T47D (cell line): ENCODE measurements at regions not wholly inside any gene's neighbourhood (a gene's known extent, or its start where the extent isn't known, plus 50 kb on each side); places are given as distances from the start of the nearest gene placed in this dataset.

Source experiments
- DNase-seq, 2 experiments: peaks; one replicate each; pipeline versions ENCODE4 v3.0.0 to v3.0.0-alpha.2; 2011 to 2012; ENCODE audit warnings: low read depth in 1 of 2, low spot score in 1 of 2
- JUND ChIP-seq: IDR thresholded peaks from 2 replicates; pipeline ENCODE4 v1.6.1; 2012; ENCODE audit warnings: low read depth
- in situ Hi-C: cut with HindIII; loops from 2 replicates; pipeline ENCODE4 v1.10.0; 2016; ENCODE audit warnings: low sequenced_read_pairs, low pct_unique_long_range_greater_than_20kb

GRCh38 chr10:35890676-35891495, 248.8 kb upstream of the FZD8 start:
- no peak for TF ChIP-seq JUND
- in situ Hi-C loops: no loop called here

GRCh38 chr10:35889971-35890675, 248.0 kb upstream of the FZD8 start:
- in situ Hi-C loops: no loop called here
- TF ChIP-seq JUND: no peak
- no peak for DNase-seq

More at GRCh38 chr10:35890676-35891495, 248.8 kb upstream of the FZD8 start:
- no peak for DNase-seq

DNA sequence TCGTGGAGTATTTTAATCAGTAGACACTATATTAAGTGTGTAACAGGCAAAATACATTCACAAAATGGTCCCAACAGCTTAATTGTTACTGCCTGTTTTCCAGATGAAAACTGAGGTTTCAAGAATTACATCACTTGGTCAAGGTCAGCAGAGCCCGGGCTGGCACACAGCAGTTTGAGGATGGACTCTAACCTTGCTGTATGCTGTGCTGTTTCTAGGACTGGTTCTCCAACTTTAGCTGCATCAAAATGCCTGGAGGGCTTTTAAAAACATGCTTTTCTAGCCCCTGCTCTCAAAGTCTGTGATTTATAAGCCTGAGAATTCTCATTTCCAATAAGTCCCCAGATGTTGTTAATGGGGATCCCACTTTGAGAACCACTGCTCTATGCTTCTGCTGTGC, 247.1 kb upstream of the FZD8 start:
- peak in 1 of 2 experiments; percentile 13 for DNase-seq
- in situ Hi-C loops: no loop called here
- TF ChIP-seq JUND: no peak

DNA sequence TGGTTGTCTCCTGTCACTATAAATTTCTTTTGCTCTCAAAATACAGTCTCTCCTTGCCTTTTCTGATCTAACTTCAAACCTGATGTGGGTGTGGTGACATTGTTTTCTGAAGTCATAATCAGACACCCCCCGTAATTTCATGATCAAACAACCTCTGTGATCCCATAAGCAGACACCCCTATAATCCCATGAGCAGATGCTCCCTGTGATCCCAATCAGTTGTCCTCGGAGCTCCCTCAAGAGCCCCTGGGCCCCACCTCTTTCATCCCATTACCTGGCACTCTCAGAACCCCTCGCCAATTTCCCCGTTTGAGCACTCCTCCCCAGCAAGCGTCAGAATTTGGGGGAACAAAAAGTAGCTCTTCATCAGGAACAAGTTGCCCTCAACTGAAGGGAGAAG, 246.3 kb upstream of the FZD8 start:
- DNase-seq: no peak
- TF ChIP-seq JUND: no peak
- in situ Hi-C loops: no loop called here

DNA sequence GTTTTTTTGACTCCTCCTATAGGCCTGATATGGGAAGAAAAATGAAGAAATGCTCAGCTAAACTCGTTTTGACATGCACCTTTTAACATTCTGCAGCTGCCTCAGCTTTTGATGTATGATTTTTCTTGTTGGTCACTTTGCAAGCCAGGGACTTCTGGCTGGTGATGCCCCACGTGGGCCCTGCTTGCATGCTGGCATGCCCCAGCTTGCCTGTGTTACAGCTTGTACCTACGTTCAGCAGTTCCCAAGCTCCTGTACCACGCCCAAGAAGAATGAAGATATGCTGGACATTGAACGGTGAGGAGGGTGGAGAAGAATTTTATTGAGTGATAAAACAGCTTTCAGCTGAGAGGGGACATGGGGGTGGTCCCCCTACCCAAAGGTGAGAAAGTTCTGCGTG, 245.6 kb upstream of the FZD8 start:
- in situ Hi-C loops: no loop called here
- no peak for TF ChIP-seq JUND
- no peak for DNase-seq

GRCh38 chr10:35885076-35885475, 243.0 kb upstream of the FZD8 start:
- DNase-seq: no peak
- no peak for TF ChIP-seq JUND
- in situ Hi-C loops: no loop called here

DNA sequence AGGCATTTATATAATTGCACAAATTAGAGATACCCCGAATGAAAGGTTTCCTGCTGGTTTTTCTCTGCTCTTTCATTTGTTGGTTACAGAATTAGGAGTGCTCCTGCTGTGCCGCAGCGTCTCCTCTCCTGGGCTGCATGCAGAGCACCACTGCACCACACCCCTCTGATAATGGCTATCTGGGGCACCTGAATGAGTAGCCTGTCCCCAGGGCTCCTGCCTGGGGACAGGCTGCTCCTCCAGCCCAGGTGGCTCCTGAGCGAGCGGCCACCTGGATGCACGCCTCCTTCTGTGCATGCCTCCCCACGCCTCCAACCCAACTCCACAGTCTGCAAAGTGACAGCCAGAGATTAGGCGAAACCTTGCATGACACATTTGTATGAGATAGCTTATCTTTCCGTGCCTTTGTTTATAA, 242.6 kb upstream of the FZD8 start:
- TF ChIP-seq JUND: no peak
- in situ Hi-C loops: no loop called here
- DNase-seq: no peak

- no peak for DNase-seq
- TF ChIP-seq JUND: no peak
- in situ Hi-C loops: no loop called here
Measured at GRCh38 chr10:35882422-35883150, 240.5 kb upstream of the FZD8 start.

- no peak for TF ChIP-seq JUND
- no peak for DNase-seq
- in situ Hi-C loops: no loop called here
Measured at GRCh38 chr10:35881320-35881719, 239.2 kb upstream of the FZD8 start.

DNA sequence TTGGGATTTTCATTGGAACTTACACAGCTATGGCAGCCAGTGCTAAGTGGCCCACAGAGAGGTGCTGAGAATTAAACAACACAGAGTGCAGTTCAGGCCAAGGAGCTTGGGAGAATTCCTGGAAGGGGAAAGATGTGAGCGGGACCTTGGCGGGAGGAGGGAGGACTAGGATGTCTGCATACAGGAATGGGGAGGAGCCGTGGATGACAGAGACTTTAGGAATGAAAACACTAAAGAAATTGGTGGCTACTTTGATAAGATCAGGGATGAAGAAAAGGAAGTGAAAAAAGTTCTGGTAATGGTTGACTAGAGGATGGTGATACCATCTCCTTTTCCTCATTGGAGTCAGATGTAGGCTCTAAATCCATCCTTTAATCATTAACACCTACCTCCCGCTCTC, 234.2 kb upstream of the FZD8 start:
- DNase-seq: no peak
- in situ Hi-C loops: no loop called here
- TF ChIP-seq JUND: no peak

DNA sequence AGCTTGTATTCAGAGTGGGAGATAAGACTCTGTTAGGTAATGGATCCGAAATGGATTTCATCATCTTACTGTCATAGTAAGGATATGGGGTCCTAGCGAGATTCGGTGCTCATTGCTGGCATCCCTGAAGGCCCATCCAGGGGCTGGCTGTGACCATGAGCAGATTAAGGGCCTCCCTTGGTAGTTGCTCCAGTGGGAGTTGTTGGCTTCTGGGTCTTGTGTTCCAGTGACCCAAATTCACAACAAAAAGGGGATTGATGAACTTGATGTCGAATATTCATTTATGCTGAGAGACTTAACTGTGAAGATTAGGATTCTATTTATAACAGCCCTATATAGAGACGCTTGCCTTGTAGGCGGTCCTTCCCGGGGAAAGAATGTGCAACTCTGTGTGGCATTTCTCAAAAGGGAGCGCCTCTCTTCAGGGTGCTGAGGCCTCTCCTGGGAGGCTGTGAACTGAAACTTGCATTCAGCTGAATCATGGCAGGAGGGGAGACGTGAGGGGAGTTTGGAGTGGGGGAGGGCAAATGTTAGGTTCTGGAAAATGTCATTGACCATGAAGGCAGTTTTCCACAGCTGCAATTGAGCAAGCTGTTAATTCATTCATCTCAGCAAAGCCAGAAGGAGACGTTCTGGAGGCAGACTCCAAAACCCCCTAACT, 233.1 kb upstream of the FZD8 start:
- no peak for TF ChIP-seq JUND
- DNase-seq: no peak
- in situ Hi-C loops: no loop called here

GRCh38 chr10:35874311-35875015, 232.4 kb upstream of the FZD8 start:
- no peak for TF ChIP-seq JUND
- no peak for DNase-seq
- in situ Hi-C loops: no loop called here
